SK-N-SH treated with all-trans-retinoic acid at 6 μM for 48 hours (cell line): ENCODE measurements at regions not wholly inside any gene's neighbourhood (a gene's known extent, or its start where the extent isn't known, plus 50 kb on each side); places are given as distances from the start of the nearest gene placed in this dataset.
"Not testable (repeated sequence)": the region's sequence is repeated elsewhere in the genome, so short reads cannot be mapped to it uniquely, and the experiment has no call there.

ENCODE experiments used
- ATAC-seq: fragments of 200-7000 bp; cut with Tn5 transposase; 3 replicates; pipeline ENCODE4 v1.9.1; 2020; ENCODE audit warnings: mild to moderate bottlenecking, moderate library complexity
- ARNTL ChIP-seq: fragments of 450-650 bp; formaldehyde crosslinking; IDR thresholded peaks from 2 replicates; pipeline ENCODE4 v1.5.0; 2020; ENCODE audit warnings: low read depth, mild to moderate bottlenecking, moderate library complexity, borderline replicate concordance
- BACH2 ChIP-seq: fragments of 250-450 bp; sonication (Bioruptor Pico); IDR thresholded peaks from 2 replicates; pipeline ENCODE4 v1.9.0; 2021; ENCODE audit warnings: mild to moderate bottlenecking, borderline replicate concordance
- CSDC2 ChIP-seq: fragments of 250-450 bp; sonication (Bioruptor Pico); IDR thresholded peaks from 2 replicates; pipeline ENCODE4 v1.5.0; 2020; ENCODE audit warnings: mild to moderate bottlenecking, moderate library complexity
- ESRRG ChIP-seq: fragments of 250-450 bp; sonication (Bioruptor Pico); IDR thresholded peaks from 2 replicates; pipeline ENCODE4 v1.6.1; 2021; ENCODE audit warnings: mild to moderate bottlenecking
- GLIS3 ChIP-seq: fragments of 250-450 bp; sonication (Bioruptor Pico); IDR thresholded peaks from 2 replicates; pipeline ENCODE4 v1.5.0; 2020; ENCODE audit warnings: mild to moderate bottlenecking, moderate library complexity
- ISL1 ChIP-seq: fragments of 250-450 bp; sonication (Bioruptor Pico); IDR thresholded peaks from 2 replicates; pipeline ENCODE4 v2.1.2; 2022; ENCODE audit warnings: mild to moderate bottlenecking, moderate library complexity
- OSR1 ChIP-seq: fragments of 250-450 bp; sonication (Bioruptor Pico); IDR thresholded peaks from 2 replicates; pipeline ENCODE4 v1.8.0; 2022; ENCODE audit warnings: moderate library complexity, mild to moderate bottlenecking, inconsistent platforms
- PPARA ChIP-seq: fragments of 250-450 bp; sonication (Bioruptor Pico); IDR thresholded peaks from 2 replicates; pipeline ENCODE4 v1.5.0; 2020; ENCODE audit warnings: mild to moderate bottlenecking, borderline replicate concordance
- RARB ChIP-seq: fragments of 250-450 bp; sonication (Bioruptor Pico); IDR thresholded peaks from 2 replicates; pipeline ENCODE4 v1.8.0; 2021; ENCODE audit warnings: mild to moderate bottlenecking, moderate library complexity
- SNAI2 ChIP-seq: fragments of 250-450 bp; sonication (Bioruptor Pico); IDR thresholded peaks from 2 replicates; pipeline ENCODE4 v1.5.0; 2020; ENCODE audit warnings: mild to moderate bottlenecking, moderate library complexity
- TCF4 ChIP-seq: fragments of 250-450 bp; sonication (Bioruptor Pico); IDR thresholded peaks from 2 replicates; pipeline ENCODE4 v1.8.0; 2021; ENCODE audit warnings: mild to moderate bottlenecking, moderate library complexity, borderline replicate concordance
- TOX ChIP-seq: fragments of 250-450 bp; sonication (Bioruptor Pico); IDR thresholded peaks from 2 replicates; pipeline ENCODE4 v1.8.0; 2021; ENCODE audit warnings: mild to moderate bottlenecking, moderate library complexity, borderline replicate concordance
- ZC3H10 ChIP-seq: fragments of 250-450 bp; sonication (Bioruptor Pico); IDR thresholded peaks from 2 replicates; pipeline ENCODE4 v1.5.1; 2021; ENCODE audit warnings: mild to moderate bottlenecking, moderate library complexity
- ZFP3 ChIP-seq: fragments of 250-450 bp; sonication (Bioruptor Pico); IDR thresholded peaks from 2 replicates; pipeline ENCODE4 v1.5.0; 2020; ENCODE audit warnings: mild to moderate bottlenecking, moderate library complexity
- ZFP30 ChIP-seq: fragments of 450-650 bp; formaldehyde crosslinking; IDR thresholded peaks from 2 replicates; pipeline ENCODE4 v1.5.0; 2022; ENCODE audit warnings: mild to moderate bottlenecking, moderate library complexity
- ZNF565 ChIP-seq: fragments of 450-650 bp; formaldehyde crosslinking; conservative IDR thresholded peaks from 2 replicates; pipeline ENCODE4 v1.5.0; 2020; ENCODE audit warnings: low read depth, mild to moderate bottlenecking, moderate library complexity
- ZNF70 ChIP-seq: fragments of 450-650 bp; formaldehyde crosslinking; IDR thresholded peaks from 2 replicates; pipeline ENCODE4 v1.5.0; 2020; ENCODE audit warnings: mild to moderate bottlenecking, moderate library complexity
- ZNF8 ChIP-seq: fragments of 450-650 bp; formaldehyde crosslinking; IDR thresholded peaks from 2 replicates; pipeline ENCODE4 v1.5.0; 2020; ENCODE audit warnings: mild to moderate bottlenecking, moderate library complexity
- TF ChIP-seq, protein P1 (sequence below): fragments of 250-450 bp; sonication (Bioruptor Pico); IDR thresholded peaks from 2 replicates; pipeline ENCODE4 v1.8.0; 2020; ENCODE audit warnings: mild to moderate bottlenecking, moderate library complexity, borderline replicate concordance
- TF ChIP-seq, protein P2 (sequence below): fragments of 250-450 bp; sonication (Bioruptor Pico); IDR thresholded peaks from 2 replicates; pipeline ENCODE4 v1.5.0; 2020; ENCODE audit warnings: mild to moderate bottlenecking, moderate library complexity
- TF ChIP-seq, protein P3 (sequence below): fragments of 250-450 bp; sonication (Bioruptor Pico); IDR thresholded peaks from 2 replicates; pipeline ENCODE4 v1.5.1; 2021; ENCODE audit warnings: mild to moderate bottlenecking, moderate library complexity

DNA sequence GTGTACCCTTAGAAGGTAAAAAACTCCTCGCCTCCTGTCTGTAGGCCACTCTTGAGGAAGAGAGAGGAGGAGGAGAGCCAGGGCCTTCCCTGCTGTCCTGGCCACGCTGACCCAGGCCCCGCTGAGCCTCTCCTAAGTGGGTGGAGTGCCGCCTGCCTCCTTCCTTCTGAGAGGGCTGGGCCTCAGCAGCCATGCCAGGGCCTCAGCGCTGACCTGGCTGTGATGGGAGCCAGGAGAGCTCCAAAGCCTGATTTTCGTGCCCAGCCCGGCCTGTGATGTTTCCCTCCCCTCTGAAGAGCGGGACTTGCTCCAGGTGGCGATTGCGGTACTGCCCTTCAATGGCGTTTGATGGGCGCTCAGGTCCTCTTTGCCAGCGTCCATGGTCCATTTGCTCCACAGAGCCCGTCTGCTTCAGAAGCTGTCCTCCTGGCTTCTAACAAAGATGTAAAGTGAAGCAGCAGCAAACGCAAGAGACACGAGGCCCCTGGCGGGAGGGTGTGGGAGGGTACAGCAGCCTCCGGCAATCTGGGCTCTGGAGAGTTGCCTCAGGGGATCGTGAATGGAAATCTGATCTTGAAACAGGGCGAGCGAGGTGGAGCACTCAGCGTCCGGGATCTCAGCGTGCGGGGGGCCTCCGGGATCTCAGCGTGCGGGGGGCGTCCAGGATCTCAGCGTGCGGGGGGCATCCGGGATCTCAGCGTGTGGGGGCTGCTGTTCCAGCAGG is 93.5 kb downstream of the NPIPB11 start:
- TF ChIP-seq SNAI2 (no peak), ISL1 (CRISPR knock-in tag) (no peak), GLIS3 (CRISPR knock-in tag) (no peak), ARNTL (CRISPR knock-in tag) (no peak), ESRRG (CRISPR knock-in tag) (no peak), ZFP30 (CRISPR knock-in tag) (no peak), BACH2 (no peak), TCF4 (CRISPR knock-in tag) (no peak), ZC3H10 (no peak), ZNF70 (CRISPR knock-in tag) (no peak), ZNF8 (CRISPR knock-in tag) (no peak), OSR1 (CRISPR knock-in tag) (no peak), ZNF565 (no peak), PPARA (CRISPR knock-in tag) (no peak), ZFP3 (CRISPR knock-in tag) (no peak), TOX (CRISPR knock-in tag) (no peak)
- TF ChIP-seq, protein P1, sequence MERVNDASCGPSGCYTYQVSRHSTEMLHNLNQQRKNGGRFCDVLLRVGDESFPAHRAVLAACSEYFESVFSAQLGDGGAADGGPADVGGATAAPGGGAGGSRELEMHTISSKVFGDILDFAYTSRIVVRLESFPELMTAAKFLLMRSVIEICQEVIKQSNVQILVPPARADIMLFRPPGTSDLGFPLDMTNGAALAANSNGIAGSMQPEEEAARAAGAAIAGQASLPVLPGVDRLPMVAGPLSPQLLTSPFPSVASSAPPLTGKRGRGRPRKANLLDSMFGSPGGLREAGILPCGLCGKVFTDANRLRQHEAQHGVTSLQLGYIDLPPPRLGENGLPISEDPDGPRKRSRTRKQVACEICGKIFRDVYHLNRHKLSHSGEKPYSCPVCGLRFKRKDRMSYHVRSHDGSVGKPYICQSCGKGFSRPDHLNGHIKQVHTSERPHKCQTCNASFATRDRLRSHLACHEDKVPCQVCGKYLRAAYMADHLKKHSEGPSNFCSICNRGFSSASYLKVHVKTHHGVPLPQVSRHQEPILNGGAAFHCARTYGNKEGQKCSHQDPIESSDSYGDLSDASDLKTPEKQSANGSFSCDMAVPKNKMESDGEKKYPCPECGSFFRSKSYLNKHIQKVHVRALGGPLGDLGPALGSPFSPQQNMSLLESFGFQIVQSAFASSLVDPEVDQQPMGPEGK (CRISPR knock-in tag) = no peak
- TF ChIP-seq, protein P2, sequence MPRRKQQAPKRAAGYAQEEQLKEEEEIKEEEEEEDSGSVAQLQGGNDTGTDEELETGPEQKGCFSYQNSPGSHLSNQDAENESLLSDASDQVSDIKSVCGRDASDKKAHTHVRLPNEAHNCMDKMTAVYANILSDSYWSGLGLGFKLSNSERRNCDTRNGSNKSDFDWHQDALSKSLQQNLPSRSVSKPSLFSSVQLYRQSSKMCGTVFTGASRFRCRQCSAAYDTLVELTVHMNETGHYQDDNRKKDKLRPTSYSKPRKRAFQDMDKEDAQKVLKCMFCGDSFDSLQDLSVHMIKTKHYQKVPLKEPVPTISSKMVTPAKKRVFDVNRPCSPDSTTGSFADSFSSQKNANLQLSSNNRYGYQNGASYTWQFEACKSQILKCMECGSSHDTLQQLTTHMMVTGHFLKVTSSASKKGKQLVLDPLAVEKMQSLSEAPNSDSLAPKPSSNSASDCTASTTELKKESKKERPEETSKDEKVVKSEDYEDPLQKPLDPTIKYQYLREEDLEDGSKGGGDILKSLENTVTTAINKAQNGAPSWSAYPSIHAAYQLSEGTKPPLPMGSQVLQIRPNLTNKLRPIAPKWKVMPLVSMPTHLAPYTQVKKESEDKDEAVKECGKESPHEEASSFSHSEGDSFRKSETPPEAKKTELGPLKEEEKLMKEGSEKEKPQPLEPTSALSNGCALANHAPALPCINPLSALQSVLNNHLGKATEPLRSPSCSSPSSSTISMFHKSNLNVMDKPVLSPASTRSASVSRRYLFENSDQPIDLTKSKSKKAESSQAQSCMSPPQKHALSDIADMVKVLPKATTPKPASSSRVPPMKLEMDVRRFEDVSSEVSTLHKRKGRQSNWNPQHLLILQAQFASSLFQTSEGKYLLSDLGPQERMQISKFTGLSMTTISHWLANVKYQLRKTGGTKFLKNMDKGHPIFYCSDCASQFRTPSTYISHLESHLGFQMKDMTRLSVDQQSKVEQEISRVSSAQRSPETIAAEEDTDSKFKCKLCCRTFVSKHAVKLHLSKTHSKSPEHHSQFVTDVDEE (CRISPR knock-in tag) = no peak
- TF ChIP-seq, protein P3, sequence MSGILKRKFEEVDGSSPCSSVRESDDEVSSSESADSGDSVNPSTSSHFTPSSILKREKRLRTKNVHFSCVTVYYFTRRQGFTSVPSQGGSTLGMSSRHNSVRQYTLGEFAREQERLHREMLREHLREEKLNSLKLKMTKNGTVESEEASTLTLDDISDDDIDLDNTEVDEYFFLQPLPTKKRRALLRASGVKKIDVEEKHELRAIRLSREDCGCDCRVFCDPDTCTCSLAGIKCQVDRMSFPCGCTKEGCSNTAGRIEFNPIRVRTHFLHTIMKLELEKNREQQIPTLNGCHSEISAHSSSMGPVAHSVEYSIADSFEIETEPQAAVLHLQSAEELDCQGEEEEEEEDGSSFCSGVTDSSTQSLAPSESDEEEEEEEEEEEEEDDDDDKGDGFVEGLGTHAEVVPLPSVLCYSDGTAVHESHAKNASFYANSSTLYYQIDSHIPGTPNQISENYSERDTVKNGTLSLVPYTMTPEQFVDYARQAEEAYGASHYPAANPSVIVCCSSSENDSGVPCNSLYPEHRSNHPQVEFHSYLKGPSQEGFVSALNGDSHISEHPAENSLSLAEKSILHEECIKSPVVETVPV (CRISPR knock-in tag) = no peak
- ATAC-seq = no peak

DNA sequence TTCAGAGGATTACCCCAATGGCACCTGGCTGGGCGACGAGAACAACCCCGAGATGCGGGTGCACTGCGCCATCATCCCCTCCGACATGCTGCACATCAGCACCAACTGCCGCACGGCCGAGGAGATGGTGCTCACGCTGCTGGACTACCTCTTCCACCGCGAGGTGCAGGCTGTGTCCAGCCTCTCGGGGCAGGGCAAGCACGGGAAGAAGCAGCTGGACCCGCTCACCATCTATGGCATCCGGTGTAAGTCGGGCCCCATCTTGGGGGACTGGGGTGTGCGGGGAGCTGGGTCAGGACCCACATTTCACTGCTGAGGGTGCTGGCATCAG is 94.2 kb downstream of the NPIPB11 start:
- ATAC-seq = not testable (repeated sequence)

DNA sequence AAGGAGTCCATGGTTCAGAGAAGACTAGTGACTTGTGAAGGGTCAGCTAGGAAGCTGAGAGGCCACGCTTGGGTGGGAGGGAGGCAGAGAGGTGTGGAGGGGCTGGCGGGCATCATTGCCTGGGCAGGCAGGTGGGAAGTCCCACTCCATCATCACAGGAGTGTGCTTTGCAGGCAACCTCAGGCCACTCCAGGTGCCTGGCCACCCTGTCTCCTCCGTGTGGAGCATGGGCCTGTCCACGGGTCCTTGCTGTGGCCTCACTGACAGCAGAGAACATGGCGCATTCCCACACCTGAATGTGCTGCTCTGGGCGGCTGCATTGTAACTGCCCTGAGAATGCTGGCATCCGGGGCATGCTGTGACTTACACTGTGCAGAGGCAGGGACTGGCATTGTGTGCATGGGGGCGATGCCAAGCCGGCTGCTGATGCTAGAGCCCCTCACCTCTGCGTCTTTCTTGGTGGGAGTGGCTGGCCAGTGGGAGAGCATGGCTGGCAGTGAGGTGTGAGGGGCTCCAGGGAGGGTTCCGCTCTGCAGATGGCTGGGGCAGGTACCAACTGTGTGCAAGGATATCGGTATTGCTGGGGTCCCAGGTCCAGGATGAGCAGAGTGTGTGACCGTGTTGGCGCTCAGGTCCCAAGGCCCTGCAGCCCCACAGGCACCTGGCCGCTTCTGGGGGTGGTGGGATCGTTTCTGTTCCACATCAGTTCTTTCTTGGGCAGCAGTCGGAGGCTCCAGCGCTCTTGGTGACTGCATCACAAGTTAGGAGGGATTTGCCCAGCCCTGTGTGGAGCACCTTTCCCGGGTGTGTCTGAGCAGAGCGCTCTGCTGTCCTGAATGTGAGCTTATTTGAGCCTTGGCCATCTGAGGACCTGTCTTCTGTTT is 94.8 kb downstream of the NPIPB11 start:
- ATAC-seq = no peak
- TF ChIP-seq PPARA (CRISPR knock-in tag) = no peak
- no peak for TF ChIP-seq ZFP3 (CRISPR knock-in tag)
- no peak for TF ChIP-seq TOX (CRISPR knock-in tag)
- no peak for TF ChIP-seq RARB (CRISPR knock-in tag)
- TF ChIP-seq, protein P1 (CRISPR knock-in tag) = no peak
- no peak for TF ChIP-seq CSDC2 (CRISPR knock-in tag)
- TF ChIP-seq, protein P2 (CRISPR knock-in tag) = no peak
- TF ChIP-seq ZNF565 = no peak
- no peak for TF ChIP-seq ISL1 (CRISPR knock-in tag)
- TF ChIP-seq ZNF70 (CRISPR knock-in tag) = no peak
- no peak for TF ChIP-seq TCF4 (CRISPR knock-in tag)
- no peak for TF ChIP-seq GLIS3 (CRISPR knock-in tag)
- TF ChIP-seq ZFP30 (CRISPR knock-in tag) = no peak
- TF ChIP-seq ARNTL (CRISPR knock-in tag) = no peak
- no peak for TF ChIP-seq ESRRG (CRISPR knock-in tag)
